K562 (cell line): ENCODE measurements at regions not wholly inside any gene's neighbourhood (a gene's known extent, or its start where the extent isn't known, plus 50 kb on each side); places are given as distances from the start of the nearest gene placed in this dataset.

ENCODE experiments used
- ATAC-seq: fragments of 200-7000 bp; cut with Tn5 transposase; 3 replicates; pipeline ENCODE4 v1.9.1; 2020; ENCODE audit warnings: moderate library complexity
- BruUV-seq: library from RNA; stranded (reverse); fragments of 400-500 nt; replicated peaks from 2 replicates; lab custom pipeline; 2021; lab: Mats Ljungman, UMichigan
- CTCF ChIA-PET: fragments of 300-600 bp; formaldehyde crosslinking; extraction: SDS; loops from one replicate; lab custom pipeline; 2021; ENCODE audit warnings: low intra/inter-chr PET ratio; lab: Yijun Ruan, JAX
- POLR2A ChIA-PET: fragments of 300-600, 350-650 bp; sonication (Branson Sonifier 250); formaldehyde crosslinking; extraction: SDS; loops from one replicate; lab custom pipeline; 2021; ENCODE audit warnings: antibody characterized with exemption, inconsistent platforms; lab: Yijun Ruan, JAX
- DNase-seq, 4 experiments: peaks; one replicate each; pipeline versions ENCODE4 v3.0.0 to v3.0.0-alpha.2; 2011 to 2018; ENCODE audit warnings: low spot score in 3 of 4, mixed read lengths in 3 of 4; ENCODE audit errors: extremely low read depth in 1 of 4
- FAIRE-seq: peaks from 2 replicates; lab custom pipeline; 2011; peaks lifted over from hg19 to GRCh38; lab: Jason Lieb, UNC
- H2AFZ ChIP-seq: 2 replicates; pipeline ENCODE4 v1.6.0; 2011; ENCODE audit warnings: low read depth, low read length, control low read depth, inconsistent platforms
- H3K27ac ChIP-seq: fragments of 200-600 bp; 3 replicates; pipeline ENCODE4 v1.8.0; 2011; ENCODE audit warnings: low read depth, mild to moderate bottlenecking, control low read depth, inconsistent platforms, low read length, moderate library complexity, mixed read lengths; ENCODE audit errors: extremely low read depth
- H3K27me3 ChIP-seq, 2 experiments: fragments of 300-600 bp in 1 of 2; 2 replicates in 1 of 2; 3 replicates in 1 of 2; pipeline versions ENCODE4 v1.6.0 to v1.8.0; 2011; ENCODE audit warnings: inconsistent platforms in 2 of 2, low read length in 2 of 2, mild to moderate bottlenecking in 1 of 2, mixed read lengths in 1 of 2, moderate library complexity in 1 of 2; ENCODE audit not compliant: control insufficient read depth in 2 of 2, insufficient read depth in 2 of 2
- H3K36me3 ChIP-seq: fragments of 300-600 bp; 3 replicates; pipeline ENCODE4 v1.8.0; 2011; ENCODE audit warnings: mild to moderate bottlenecking, low read length, inconsistent platforms; ENCODE audit not compliant: control insufficient read depth, insufficient read depth
- H3K4me1 ChIP-seq, 2 experiments: fragments of 200-600 bp in 1 of 2; replicated peaks in 1 of 2; 2 replicates in 1 of 2; 3 replicates in 1 of 2; pipeline versions ENCODE4 v1.5.1 to v1.8.0; 2011; ENCODE audit warnings: inconsistent platforms in 2 of 2, low read length in 2 of 2, mild to moderate bottlenecking in 1 of 2, mixed read lengths in 1 of 2, moderate library complexity in 1 of 2; ENCODE audit not compliant: control insufficient read depth in 2 of 2, insufficient read depth in 2 of 2
- H3K4me2 ChIP-seq: 2 replicates; pipeline ENCODE4 v1.6.1; 2011; ENCODE audit warnings: low read length, control low read depth, inconsistent platforms, mixed read lengths; ENCODE audit not compliant: insufficient read depth
- H3K4me3 ChIP-seq: fragments of 200-600 bp; sonication (generic), shearing (Covaris generic); 2 replicates; pipeline ENCODE4 v1.5.1; 2016; ENCODE audit warnings: control low read depth, inconsistent platforms
- H3K79me2 ChIP-seq: fragments of 200-600 bp; 3 replicates; pipeline ENCODE4 v1.8.0; 2011; ENCODE audit warnings: low read length, inconsistent platforms; ENCODE audit not compliant: control insufficient read depth, insufficient read depth
- H3K9ac ChIP-seq, 2 experiments: 2 replicates each; pipeline versions ENCODE4 v1.6.0 to v1.6.1; 2011; ENCODE audit warnings: low read depth in 2 of 2, low read length in 2 of 2, control low read depth in 1 of 2, inconsistent platforms in 1 of 2, mild to moderate bottlenecking in 1 of 2, mixed read lengths in 1 of 2; ENCODE audit not compliant: insufficient read depth in 1 of 2
- H3K9me1 ChIP-seq: one replicate; pipeline ENCODE4 v1.6.0; 2011; ENCODE audit warnings: inconsistent platforms, mild to moderate bottlenecking, low read length, moderate library complexity; ENCODE audit not compliant: control insufficient read depth, insufficient read depth
- H3K9me3 ChIP-seq: replicated peaks from 2 replicates; pipeline ENCODE4 v1.5.1; 2011; ENCODE audit warnings: low read depth, low read length, inconsistent platforms; ENCODE audit not compliant: control insufficient read depth, insufficient read depth
- H4K20me1 ChIP-seq: replicated peaks from 2 replicates; pipeline ENCODE4 v1.6.1; 2011; ENCODE audit warnings: low read length, inconsistent platforms, mixed read lengths; ENCODE audit not compliant: control insufficient read depth, insufficient read depth
- ASH1L ChIP-seq: fragments of 450-650 bp; IDR thresholded peaks from 2 replicates; pipeline ENCODE4 v1.6.1; 2018; ENCODE audit warnings: borderline replicate concordance, mild to moderate bottlenecking, low read depth; ENCODE audit not compliant: partially characterized antibody
- CHD1 ChIP-seq: fragments of 200-600 bp; sonication (generic); IDR thresholded peaks from one replicate; pipeline ENCODE4 v1.6.1; 2012; ENCODE audit warnings: mild to moderate bottlenecking, moderate library complexity, low read length, inconsistent platforms
- HDAC1 ChIP-seq, 2 experiments: fragments of 450-650 bp; IDR thresholded peaks; 2 replicates each; pipeline ENCODE4 v1.6.1; 2016 to 2017; ENCODE audit warnings: inconsistent platforms in 1 of 2, mild to moderate bottlenecking in 1 of 2, moderate library complexity in 1 of 2
- HIVEP1 ChIP-seq: fragments of 250-450 bp; sonication (Bioruptor Pico); IDR thresholded peaks from 2 replicates; pipeline ENCODE4 v1.4.0; 2020; ENCODE audit warnings: mild to moderate bottlenecking
- HSF4 ChIP-seq: fragments of 250-450 bp; sonication (Bioruptor Pico); IDR thresholded peaks from 2 replicates; pipeline ENCODE4 v2.1.2; 2022; ENCODE audit warnings: mild to moderate bottlenecking, moderate library complexity, borderline replicate concordance
- MTF1 ChIP-seq: fragments of 250-450 bp; sonication (Bioruptor Pico); IDR thresholded peaks from 2 replicates; pipeline ENCODE4 v1.9.0; 2021; ENCODE audit warnings: moderate library complexity, mild to moderate bottlenecking, inconsistent platforms, borderline replicate concordance
- PHB2 ChIP-seq: fragments of 450-650 bp; IDR thresholded peaks from 2 replicates; pipeline ENCODE4 v1.6.1; 2017; ENCODE audit warnings: low read depth
- SIN3A ChIP-seq, 2 experiments: fragments of 150-350 bp in 1 of 2; IDR thresholded peaks; 2 replicates each; pipeline ENCODE4 v1.6.1; 2011 to 2016; ENCODE audit warnings: borderline replicate concordance in 2 of 2, low read depth in 2 of 2, low read length in 2 of 2, mild to moderate bottlenecking in 2 of 2, moderate library complexity in 2 of 2; ENCODE audit not compliant: control insufficient read depth in 1 of 2
- SP2 ChIP-seq: IDR thresholded peaks from 2 replicates; pipeline ENCODE4 v1.6.1; 2011; ENCODE audit warnings: mild to moderate bottlenecking, low read depth, low read length, moderate library complexity; ENCODE audit not compliant: poor library complexity, severe bottlenecking; ENCODE audit errors: extremely low read depth
- SREBF2 ChIP-seq: sonication (generic); formaldehyde crosslinking; IDR thresholded peaks from 2 replicates; pipeline ENCODE4 v1.4.0; 2020; ENCODE audit warnings: mild to moderate bottlenecking, missing genetic modification reagents
- SRSF7 ChIP-seq: fragments of 200-400 bp; formaldehyde crosslinking; optimal IDR thresholded peaks from 2 replicates; pipeline ENCODE3; 2017; ENCODE audit warnings: mild to moderate bottlenecking, low read depth, low read length
- ZNF197 ChIP-seq: fragments of 200-800 bp; sonication (Bioruptor generic); IDR thresholded peaks from 2 replicates; pipeline ENCODE4 v1.6.1; 2016; ENCODE audit warnings: low read depth, missing genetic modification characterization, missing compliant biosample characterization
- ZZZ3 ChIP-seq: fragments of 450-650 bp; IDR thresholded peaks from 2 replicates; pipeline ENCODE4 v1.6.1; 2016; ENCODE audit warnings: antibody characterized with exemption, mild to moderate bottlenecking, moderate library complexity
- WGBS: fragments of 100-300 bp; shearing (Covaris generic); methylation state at CpG from one replicate; pipeline ENCODE4 v1.1.6; 2016; ENCODE audit warnings: low coverage, mixed read lengths; ENCODE audit not compliant: insufficient coverage; ENCODE audit errors: missing lambda C conversion rate; 5-methylcytosine and 5-hydroxymethylcytosine counted together
- in situ Hi-C: fragments of 300-500 bp; cut with MboI; formaldehyde crosslinking; loops from 4 replicates; pipeline ENCODE4 v1.15.0; 2018; ENCODE audit warnings: inconsistent platforms, mixed read lengths
- intact Hi-C: fragments of 100-400 bp; cut with micrococcal nuclease; formaldehyde crosslinking; loops from 2 replicates; pipeline ENCODE4 v1.14.2; 2022
- TF ChIP-seq, protein P1 (sequence below): fragments of 250-450 bp; sonication (Bioruptor Pico); IDR thresholded peaks from 2 replicates; pipeline ENCODE4 v1.5.0; 2022; ENCODE audit warnings: mild to moderate bottlenecking

DNA sequence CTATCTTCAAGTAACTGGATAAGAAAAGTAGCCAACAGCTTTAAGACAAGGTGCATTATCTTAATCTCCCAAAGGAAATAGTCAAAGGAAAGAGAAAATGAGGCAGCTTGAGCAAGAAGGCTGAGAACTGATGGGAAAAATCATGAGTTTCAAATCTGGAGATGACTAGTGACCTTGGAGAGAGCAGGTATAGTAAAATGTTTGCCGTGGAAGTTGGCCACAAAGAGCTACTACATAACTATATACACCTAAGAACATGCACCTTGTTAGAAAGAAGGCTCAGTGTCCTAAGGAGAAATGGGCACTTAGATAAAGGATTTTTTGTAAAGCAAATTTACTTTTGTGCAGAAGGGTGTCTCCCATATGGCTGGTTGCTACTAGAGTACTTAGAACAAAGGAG, 80.8 kb upstream of the FSHB start:
- Histone ChIP-seq H3K27ac (no peak overlapping the region), H3K4me3 (no peak overlapping the region)
- intact Hi-C loops = loop anchor here (10.0 kb wide), 1 partner anchor 175 kb away; the partner anchor contains the start of gene ARL14EP

DNA sequence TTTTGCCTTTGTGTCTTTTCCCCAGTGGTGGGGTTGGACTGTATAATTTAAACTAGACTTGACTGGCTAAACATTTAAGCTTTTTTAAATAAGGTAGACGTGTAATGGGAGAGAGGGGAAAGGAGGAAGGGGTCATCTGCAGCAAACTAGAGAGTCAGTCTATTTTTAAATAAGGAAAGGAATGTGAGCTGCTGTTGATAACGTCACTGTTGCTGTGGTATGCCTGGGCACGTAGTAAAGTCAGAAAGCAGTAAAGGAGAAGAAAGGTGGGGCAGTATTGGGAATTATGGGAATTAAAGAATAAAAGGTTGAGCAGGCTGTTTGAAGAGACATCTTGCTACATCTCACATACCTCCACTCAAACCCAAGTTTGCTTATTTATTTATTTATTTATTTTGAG, 80.4 kb upstream of the FSHB start:
- Histone ChIP-seq H3K4me2 (no peak overlapping the region), H3K9ac (no peak overlapping the region), H3K79me2 (no peaks in the 10 kb centered on the region), H2AFZ (no peak overlapping the region), H3K9me1 (no peaks in the 10 kb centered on the region), H3K27me3 (no peaks in the 10 kb centered on the region), H4K20me1 (no peaks in the 10 kb centered on the region), H3K4me3 (no peak overlapping the region), H3K9me3 (no peaks in the 10 kb centered on the region; the same call in 1 of the 2 replicates), H3K36me3 (no peaks in the 10 kb centered on the region), H3K4me1 (no peaks in the 10 kb centered on the region), H3K27ac (no peak overlapping the region)
- ChIA-PET POLR2A (interaction anchor here (0.6 kb wide), 1 partner anchor 17 kb away, joined by 3 read pairs; no protein-coding TSS in a partner anchor), CTCF (no interaction called here)
- no peak for DNase-seq
- in situ Hi-C loops = no loop called here
- no peak for TF ChIP-seq PHB2
- TF ChIP-seq SREBF2 (CRISPR knock-in tag) = no peak
- TF ChIP-seq ASH1L = no peak
- TF ChIP-seq SIN3A (IDR thresholded peaks at IDR 0.05; ENCODE audit: borderline replicate concordance in 2 of 2, control insufficient read depth in 1 of 2, low read depth in 2 of 2, low read length in 2 of 2) = no peak
- no peak for TF ChIP-seq ZNF197 (CRISPR knock-in tag)
- no peak for TF ChIP-seq SRSF7
- TF ChIP-seq ZZZ3 = no peak
- no peak for TF ChIP-seq MTF1 (CRISPR knock-in tag)
- TF ChIP-seq SP2 = no peak
- no peak for TF ChIP-seq HSF4 (CRISPR knock-in tag)
- TF ChIP-seq, protein P1, sequence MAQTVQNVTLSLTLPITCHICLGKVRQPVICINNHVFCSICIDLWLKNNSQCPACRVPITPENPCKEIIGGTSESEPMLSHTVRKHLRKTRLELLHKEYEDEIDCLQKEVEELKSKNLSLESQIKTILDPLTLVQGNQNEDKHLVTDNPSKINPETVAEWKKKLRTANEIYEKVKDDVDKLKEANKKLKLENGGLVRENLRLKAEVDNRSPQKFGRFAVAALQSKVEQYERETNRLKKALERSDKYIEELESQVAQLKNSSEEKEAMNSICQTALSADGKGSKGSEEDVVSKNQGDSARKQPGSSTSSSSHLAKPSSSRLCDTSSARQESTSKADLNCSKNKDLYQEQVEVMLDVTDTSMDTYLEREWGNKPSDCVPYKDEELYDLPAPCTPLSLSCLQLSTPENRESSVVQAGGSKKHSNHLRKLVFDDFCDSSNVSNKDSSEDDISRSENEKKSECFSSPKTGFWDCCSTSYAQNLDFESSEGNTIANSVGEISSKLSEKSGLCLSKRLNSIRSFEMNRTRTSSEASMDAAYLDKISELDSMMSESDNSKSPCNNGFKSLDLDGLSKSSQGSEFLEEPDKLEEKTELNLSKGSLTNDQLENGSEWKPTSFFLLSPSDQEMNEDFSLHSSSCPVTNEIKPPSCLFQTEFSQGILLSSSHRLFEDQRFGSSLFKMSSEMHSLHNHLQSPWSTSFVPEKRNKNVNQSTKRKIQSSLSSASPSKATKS (CRISPR knock-in tag) = no peak
- no peak for TF ChIP-seq HIVEP1 (CRISPR knock-in tag)
- intact Hi-C loops = no loop called here
- BruUV-seq = no TSS peak
- 0% methylated on average over 2 of the region's 3 CpGs for WGBS
- FAIRE-seq = no peak
- no peak for ATAC-seq

More for the DNA sequence above, 80.8 kb upstream of the FSHB start:
- Histone ChIP-seq H3K27me3 (no peaks in the 10 kb centered on the region), H3K4me2 (no peak overlapping the region), H3K9me1 (no peaks in the 10 kb centered on the region), H2AFZ (no peak overlapping the region), H3K4me1 (no peaks in the 10 kb centered on the region), H4K20me1 (no peaks in the 10 kb centered on the region), H3K79me2 (no peaks in the 10 kb centered on the region), H3K9ac (no peak overlapping the region), H3K36me3 (no peaks in the 10 kb centered on the region), H3K9me3 (no peaks in the 10 kb centered on the region; the same call in 1 of the 2 replicates)
- FAIRE-seq = no peak
- no TSS peak for BruUV-seq
- WGBS = 0% methylated on average over 1 of the region's 1 CpG
- ChIA-PET CTCF (no interaction called here), POLR2A (interaction anchor here (0.6 kb wide), 1 partner anchor 17 kb away, joined by 3 read pairs; no protein-coding TSS in a partner anchor)
- no peak for DNase-seq
- TF ChIP-seq HDAC1 (IDR thresholded peaks at IDR 0.05) (no peak), CHD1 (no peak)
- no peak for ATAC-seq
- in situ Hi-C loops = no loop called here
